ENCODE measurements at regions not wholly inside any gene's neighbourhood (a gene's known extent, or its start where the extent isn't known, plus 50 kb on each side); places are given as distances from the start of the nearest gene placed in this dataset.

GRCh38 chr12:127930122-127930521 is 336.8 kb upstream of the TMEM132C start:
- no peak for TF ChIP-seq GATA3 (IDR thresholded peaks at IDR 0.05; ENCODE audit: low read depth, low read length)
- no peak for TF ChIP-seq GATA2 (IDR thresholded peaks at IDR 0.05; ENCODE audit: low read depth, low read length)

Data from SH-SY5Y (cell line).